Activated CD4-positive, CD25-positive, alpha-beta regulatory T cell treated with anti-CD3 and anti-CD28 coated beads, Interleukin-2, amount 50 U/mL, for 24 hours (primary cell): ENCODE measurements at regions not wholly inside any gene's neighbourhood (a gene's known extent, or its start where the extent isn't known, plus 50 kb on each side); places are given as distances from the start of the nearest gene placed in this dataset.
"Not testable (repeated sequence)": the region's sequence is repeated elsewhere in the genome, so short reads cannot be mapped to it uniquely, and the experiment has no call there.

Experiments
- ATAC-seq, 2 donors: fragments of 150-1000 bp; cut with Tn5 transposase; one replicate each; pipeline ENCODE4 v1.10.0; 2021; ENCODE audit warnings: mild to moderate bottlenecking in 1 of 2, moderate library complexity in 1 of 2

DNA sequence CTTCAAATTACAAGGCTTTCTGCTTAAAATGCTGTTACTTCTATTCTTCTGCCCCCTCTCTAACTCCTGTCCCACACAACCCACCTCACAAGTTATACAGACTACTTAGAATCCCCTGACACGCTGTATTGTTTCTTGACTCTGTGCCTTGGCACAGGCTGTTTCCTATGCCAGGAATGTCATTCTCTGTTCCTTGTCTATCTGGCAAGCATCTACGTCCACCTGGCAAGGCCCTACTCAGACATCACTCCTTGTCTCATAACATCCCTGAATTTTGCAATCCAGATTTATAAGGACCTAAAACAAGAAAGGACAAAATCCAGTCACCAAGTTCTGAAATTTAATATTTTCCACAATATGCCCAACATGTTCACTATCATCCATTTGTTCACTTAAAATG, 182.0 kb upstream of the CHRM3 start:
- ATAC-seq, result no peak

DNA sequence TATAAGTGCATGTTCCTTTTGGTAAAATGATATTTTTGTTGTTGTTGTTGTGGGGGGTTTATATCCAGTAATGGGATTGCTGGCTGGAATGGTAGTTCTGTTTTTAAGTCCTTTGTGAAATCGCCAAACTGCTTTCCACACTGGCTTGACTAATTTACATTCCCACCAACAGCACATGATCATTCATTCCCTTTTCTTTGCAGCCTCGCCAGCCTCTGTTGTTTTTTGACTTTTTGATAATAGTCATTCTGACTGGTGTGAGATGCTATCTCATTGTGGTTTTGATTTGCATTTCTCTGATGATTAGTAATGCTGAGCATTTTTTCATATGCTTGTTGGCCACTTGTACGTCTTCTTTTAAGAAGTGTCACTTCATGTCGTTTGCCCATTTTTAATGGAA, 188.5 kb upstream of the CHRM3 start:
- ATAC-seq, result no peak

DNA sequence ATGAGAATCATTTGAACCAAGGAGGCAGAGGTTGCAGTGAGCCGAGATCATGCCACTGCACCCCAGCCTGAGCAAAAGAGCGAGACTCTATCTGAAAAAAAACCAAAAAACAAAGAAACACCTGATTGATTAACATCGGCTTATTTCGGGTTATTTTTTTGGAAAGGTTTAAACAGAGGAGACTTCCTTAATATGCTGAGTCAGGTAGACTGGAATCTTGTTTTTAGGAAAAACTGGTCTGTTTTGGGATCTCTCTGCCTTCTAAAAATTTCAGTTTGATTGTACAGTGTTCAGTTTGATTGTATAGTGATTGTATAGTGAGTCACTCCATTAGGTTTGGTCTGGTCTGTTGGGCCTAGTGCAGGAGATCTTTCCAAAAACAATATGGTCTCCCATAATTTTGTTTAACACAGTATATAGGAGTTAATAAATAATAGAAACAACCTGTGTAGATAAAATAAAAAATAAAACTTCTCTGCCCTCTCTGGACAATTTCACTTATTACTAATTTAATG, 196.3 kb upstream of the CHRM3 start:
- no peak for ATAC-seq

DNA sequence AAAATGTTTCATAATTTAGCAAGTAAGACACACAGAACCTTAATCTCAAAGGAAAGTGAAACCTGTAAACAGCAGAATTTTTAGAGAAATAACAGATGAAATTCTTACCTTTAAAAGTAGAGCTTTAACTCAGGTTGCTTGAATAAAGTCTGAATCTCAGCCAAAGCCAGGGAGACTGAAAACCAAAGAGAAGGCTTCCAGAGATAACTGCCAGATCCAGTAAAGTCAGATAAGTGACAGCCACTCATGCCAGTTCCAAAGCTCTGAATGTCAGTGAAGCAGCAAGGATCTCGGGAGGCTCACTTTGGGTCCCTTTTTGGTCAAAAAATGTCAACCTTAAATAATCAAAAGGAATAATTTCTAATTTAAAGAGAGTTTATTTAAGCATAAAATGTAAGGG, 199.9 kb upstream of the CHRM3 start:
- no peak for ATAC-seq

DNA sequence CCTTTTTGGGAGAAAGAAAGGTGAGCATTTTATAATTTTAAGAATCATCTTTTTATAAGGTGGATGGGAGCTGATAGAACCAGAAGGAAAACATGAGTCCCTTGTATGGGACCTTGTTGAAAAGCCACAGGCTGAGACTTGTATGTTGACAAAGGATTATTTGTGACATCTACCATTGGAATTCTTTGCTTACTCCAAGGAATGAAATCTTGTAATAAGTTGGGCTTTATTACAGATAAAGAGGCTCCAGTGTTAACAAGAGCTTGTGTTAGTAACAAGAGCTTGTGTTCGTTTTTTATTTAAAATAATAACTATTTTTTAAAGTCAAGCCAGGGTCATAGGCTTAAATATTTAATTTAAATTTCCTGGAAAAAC, 201.1 kb upstream of the CHRM3 start:
- ATAC-seq, result no peak

DNA sequence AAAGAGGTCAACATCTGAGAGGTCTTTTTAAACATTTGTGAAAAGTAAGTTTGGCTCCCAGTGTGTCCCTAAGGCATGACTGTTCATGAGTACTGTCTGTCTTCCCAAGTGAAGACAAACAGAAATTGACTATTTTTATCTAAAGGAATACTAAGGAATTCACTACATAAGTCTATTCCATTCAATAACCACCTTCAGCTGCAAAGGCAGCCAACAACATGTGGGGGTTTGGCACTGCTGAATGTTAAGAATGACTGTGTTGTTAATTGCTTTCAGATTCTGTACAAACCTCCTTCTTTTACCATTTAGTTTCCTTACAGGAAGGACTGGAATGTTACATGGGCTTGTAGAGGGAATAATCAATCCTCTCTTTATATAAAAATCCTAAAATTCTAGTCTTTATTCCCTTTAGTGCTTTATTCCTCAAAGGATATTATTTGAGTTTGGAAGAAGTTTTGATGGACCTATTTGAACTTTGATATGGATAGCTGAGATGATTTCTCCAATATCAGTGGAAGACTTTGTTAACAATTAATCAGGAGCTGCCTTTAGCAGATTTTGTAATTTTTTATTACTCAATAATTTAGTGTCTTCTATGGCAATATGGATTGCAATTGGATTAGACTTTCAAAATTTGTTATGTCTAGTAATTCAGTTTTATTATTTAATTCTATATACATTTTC, 201.7 kb upstream of the CHRM3 start:
- ATAC-seq, result no peak

DNA sequence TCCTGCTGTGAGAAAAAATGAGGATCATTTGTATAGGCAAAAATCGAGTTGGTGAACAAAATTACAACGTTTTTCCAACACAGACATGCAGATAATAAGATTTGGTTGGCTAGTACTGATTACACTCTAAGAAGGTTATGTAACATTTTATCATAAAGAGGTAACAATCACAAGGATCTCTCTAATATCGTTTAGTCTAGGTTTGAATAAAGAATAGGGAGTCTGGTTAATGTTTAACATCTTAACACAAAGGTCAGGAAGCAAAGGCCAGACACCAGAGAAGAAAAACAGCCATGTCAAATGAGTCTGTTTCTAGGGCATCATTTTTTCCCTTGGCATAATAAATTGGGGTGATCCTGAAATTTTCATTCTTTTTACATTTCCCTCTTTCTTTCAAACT, 207.4 kb upstream of the CHRM3 start:
- ATAC-seq, result no peak

DNA sequence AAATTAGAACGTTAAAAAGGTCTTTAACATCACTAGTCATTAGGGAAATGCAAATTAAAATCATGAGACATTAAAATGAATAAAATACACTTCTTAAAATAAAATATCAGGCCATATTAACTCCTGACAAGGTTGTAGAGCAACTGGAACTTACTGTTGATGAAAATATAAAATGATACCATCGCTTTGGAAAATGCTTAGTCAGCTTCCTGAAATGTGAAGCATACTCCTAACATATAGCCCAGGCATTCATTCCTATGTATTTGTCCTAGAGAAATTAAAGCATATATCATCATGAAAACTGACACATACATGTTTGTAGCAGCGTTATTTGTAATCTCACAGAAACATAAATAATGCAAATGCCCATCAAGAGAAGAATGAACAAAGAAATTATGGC, 211.5 kb upstream of the CHRM3 start:
- no peak for ATAC-seq

DNA sequence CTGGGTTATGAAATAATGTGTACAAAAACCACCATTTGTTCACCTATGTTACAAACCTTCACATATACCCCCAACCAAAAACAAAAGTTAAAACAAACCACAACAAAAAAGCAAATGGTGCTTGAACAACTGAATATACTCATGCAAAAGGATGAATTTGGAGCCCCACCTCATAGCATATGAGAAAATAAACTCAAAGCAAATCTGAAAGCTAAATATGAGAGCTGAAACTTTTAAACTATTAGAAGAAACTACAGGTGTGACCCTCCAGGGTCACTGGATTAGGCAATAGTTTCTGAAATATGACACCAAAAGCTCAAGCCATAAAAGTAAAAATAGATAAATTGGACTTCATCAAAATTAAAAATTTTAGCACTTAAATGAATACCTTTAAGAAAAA, 215.5 kb upstream of the CHRM3 start:
- no peak for ATAC-seq

DNA sequence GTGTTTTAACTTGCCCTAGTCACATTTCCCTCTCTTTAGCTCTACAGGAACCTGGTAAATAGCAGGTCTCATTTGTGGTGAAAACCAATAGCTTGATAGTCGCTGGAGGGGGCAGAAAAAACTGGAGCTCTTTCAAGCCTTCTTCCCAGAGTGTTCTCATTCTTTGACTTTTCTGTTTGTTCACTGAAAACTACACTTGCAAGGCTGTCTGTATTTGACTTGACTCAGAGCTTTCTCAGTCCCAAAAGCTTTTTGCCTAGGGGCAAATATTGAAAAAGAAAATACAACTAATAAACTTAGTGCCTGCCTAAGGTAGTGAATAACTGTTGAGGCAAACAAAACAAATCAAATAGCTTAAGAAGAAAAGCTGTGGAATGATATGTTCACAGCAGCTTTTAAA, 217.1 kb upstream of the CHRM3 start:
- ATAC-seq, result no peak

DNA sequence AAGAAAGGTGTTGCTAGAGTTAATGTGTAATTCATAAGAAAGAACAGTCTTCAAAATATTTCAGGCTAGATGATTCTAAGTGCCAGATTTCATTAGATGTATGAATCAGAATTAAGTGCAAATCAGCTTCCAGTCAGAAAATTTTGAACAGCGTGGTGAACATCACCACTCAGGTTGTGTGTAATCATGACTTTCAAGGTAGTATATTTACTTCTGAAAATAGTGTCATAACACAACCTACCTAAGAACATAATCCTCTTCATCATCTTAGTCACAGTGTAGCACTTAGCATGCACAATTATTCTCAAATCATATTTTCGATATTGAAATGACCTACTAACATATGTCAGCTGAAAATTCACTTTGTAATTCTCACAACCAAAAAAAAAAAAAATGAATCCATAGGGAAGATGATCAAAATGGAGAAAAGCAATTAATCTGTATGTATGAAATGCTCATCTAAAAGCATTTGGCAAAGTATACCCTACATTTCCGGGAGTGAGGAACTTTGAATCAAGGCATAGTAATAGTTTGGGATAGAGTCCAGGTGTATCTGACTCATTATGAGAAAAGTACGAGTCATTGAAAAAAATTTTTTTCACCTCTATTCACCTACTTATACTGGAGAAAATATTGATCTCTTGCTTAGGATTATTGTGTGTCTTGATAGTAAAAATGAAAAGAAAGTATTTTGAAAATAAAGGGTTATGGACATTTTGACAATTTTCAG, 221.8 kb upstream of the CHRM3 start:
- no peak for ATAC-seq

DNA sequence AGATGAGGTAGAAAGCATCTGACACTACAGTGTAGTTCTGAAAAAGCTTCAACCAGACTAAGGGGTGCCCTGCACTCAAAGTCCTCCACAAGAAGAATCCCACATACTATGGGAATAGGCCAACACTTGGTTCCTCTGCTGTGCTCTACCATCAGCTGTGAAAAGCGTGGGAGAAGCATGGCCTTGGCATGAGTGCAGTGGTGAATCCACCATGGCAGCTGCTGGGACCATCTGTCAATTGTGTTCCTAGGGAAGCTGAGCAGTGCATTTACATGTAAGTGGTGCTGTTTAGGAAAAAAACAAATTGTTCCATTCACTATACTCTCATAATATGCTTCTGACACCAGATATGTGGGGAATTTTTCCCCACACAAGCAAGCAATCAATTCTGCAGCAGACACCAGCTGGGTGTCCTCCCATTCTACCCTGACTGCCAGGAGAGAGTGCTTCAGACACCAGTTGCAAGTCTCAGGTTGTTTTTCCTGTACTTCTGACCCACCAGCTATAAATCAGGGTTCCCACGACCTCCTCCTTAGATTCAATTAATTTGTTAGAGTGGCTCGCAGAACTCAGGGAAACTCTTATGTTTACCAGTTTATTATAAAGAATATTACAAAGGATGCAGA, 230.8 kb upstream of the CHRM3 start:
- no peak for ATAC-seq

DNA sequence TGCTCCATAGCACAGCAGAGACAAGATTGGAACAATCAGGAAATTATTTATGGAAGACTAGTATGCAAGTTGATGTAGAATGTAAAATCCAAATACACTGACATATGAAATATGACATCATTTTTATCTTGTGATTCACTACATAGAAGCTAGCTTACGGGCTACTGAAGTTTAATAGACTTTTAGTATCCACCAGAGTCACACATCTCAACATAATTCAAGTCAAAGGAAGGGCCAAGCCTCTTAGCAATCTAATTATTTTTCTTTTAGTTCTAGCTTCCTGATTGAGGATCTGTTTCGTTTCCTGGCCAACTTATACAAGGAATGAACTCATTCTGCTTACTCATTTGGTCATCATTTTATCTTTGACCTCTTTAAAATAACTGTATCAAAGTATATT, 234.4 kb upstream of the CHRM3 start:
- no peak for ATAC-seq

DNA sequence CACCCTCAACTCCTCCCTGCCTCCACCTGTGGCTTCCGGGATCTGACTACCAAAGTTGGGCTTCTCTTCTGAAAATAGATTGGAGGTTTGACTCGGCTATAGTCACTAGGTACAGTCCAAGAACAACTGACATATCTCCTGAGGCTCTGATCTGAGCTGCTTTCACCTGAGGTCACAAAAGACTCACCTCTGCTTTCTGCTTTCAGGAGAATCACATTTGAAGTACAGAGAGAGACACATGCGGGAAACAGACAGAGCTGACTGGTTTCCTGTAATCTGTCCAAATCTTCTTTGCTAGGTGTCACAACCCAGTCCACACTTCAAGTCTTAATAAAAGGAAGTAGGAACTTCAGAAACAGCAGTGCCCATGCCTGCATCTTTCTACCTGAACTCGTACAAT, 245.4 kb upstream of the CHRM3 start:
- no peak for ATAC-seq

DNA sequence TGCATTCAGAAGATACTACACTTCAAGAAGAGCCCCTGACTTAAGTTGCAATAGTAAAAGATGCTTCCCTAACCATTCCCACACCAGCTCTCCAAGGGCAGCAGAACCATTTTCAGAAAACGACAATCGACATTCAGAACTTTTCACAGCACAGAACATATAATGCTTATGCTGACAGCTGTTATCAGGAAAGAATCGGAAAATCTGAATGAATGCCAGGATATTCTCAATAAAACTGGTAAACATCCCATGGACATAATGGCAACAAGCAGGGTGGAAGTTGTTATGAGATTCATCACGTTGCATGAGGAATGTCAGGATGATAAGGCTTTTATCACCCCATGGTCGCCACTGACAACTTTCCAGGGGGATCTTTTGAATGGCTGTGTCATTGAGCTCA, 246.6 kb upstream of the CHRM3 start:
- ATAC-seq, result no peak

DNA sequence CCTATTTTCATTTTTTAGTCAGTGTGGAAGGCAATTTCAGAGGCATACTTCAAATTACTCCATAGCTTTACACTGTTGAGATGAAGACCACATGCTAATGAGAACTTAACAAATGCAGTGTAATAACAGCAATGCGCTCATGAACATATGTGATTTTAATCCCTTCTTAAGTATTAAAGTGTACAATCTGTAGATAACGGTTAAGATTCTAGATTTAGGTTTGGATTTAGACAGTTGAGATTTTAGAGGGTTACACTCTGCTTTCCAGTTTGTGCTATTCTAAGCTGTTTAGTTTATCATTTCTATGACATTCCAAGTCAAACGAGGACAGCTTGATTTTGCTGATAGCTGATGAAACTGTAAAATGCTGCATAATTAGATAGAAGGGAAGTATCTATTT, 257.8 kb upstream of the CHRM3 start:
- no peak for ATAC-seq

DNA sequence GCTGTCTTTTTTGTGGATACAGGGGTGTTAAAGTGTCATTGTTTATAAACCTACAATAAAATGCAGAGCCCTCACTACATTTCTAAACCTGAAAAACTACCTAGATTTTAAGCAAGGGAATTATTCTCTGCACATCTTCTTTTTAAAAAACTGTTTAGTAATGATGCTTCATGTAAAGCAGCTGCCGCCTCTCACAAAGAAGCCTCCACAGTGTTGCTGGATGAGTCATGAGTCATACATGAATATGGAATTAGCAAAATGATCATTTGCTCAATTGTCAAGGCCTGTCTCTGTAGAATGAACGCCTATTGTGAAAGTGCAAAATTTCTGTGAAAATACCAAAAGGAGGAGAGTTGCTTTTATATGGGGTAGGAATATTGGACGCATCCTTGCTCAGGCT, 259.5 kb upstream of the CHRM3 start:
- no peak for ATAC-seq

DNA sequence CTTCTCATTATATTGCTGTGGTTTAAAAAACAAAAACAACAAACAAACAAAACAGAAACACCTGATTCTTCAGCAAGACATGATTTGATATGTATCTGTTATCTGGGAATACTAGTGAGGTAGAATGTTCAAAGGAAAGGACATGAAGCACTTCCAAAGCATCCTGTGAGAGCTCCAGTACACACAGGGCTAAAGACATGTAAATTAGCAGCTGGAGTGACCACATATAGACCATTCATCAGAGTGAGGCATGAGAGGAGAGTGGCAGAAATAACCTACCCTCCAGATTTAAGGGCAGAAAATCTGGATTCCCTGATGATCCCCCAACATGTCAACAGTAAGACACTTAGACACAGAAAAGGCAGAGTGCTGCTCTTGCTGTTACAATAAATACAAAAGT, 260.5 kb upstream of the CHRM3 start:
- ATAC-seq, result no peak

DNA sequence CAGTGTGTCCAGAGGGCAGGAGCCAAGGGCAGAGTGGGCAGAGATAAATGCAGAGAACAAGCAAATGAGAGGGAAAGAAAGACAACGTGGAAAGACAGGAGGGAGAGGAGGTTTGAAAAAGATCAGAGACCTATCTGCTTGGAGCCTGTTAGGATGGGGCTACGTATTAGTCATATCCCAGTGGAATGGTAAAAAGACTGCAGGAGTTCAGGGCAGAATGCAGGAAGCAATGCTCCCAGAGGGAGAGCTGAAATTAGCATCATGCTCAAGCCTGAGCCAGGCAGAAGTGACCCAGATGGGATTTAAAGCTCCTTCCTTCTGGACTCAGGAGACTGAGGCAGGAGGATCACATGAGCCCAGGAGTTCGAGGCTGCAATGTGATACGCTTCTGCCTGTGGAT, 261.3 kb upstream of the CHRM3 start:
- ATAC-seq, result no peak

DNA sequence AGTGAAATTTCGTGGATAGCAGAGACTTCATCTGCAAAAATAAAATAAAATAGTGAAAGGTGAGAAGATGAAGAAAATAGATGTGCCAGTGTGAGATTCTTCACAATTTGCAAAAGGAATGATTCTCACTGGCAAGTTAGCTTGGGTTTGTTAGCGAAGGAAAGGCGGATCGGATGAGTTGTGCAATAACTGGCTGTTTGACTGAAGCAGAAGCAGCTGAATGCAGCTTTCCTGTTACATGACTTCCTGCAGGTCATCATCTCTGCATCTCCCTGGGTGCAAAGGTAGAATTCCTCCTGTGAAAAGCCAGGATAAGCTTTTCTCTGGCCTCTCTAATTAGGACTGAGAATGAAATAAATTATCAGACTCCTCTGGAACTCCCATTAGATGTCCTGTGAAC, 263.1 kb upstream of the CHRM3 start:
- no peak for ATAC-seq

DNA sequence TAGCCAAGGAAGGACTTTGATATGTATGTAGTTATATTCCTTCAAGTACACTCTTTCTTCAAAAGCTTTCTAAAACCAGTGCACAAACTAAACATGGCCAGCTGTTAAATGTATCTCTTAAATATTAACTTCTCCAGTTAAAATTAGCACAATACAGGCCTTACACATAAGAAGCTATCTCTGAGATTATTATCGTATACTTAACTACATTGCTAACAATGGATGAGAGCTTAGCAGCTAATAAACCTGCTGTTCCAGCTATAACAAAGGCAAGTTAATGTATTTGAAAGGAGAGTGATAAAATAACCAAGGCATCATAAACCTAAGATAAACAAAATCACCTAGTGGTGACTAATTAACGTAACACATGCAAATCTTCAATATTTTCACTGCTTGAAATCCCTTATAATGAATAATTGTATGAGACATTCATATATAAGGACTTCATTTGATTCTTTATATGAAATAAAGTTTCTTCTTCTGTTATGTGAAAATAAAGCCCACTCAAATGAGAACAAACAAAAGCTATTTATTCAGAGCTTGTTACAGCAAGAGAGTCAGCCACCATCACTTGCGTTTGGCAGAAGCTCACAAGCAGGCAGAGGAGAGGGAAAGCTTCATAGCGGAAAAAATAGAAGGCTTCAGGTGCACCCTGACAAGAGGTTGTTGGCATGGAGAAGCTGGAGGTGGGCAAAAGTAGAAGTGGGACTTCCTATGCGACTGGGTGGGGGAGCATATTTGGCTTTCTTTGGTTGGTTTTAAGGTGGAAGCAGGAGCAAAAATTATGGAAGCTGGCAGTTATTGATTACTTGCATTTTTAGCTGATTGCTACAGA, 274.1 kb upstream of the CHRM3 start:
- ATAC-seq, result no peak

DNA sequence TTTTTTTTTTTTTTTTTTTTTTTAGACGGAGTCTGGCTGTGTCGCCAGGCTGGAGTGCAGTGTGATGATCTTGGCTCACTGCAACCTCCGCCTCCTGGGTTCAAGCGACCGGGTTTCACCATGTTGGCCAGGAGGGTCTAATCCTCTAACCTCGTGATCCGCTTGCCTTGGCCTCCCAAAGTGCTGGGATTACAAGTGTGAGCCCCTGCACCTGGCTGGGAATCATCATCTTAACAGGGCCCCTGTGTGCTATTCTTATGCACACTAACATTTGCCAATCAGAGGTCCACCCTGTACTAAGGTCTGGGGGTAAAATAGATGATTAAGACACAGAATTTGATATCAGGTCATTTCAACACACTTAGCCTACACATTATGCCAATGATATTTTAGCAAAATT, 278.7 kb upstream of the CHRM3 start:
- no peak for ATAC-seq

DNA sequence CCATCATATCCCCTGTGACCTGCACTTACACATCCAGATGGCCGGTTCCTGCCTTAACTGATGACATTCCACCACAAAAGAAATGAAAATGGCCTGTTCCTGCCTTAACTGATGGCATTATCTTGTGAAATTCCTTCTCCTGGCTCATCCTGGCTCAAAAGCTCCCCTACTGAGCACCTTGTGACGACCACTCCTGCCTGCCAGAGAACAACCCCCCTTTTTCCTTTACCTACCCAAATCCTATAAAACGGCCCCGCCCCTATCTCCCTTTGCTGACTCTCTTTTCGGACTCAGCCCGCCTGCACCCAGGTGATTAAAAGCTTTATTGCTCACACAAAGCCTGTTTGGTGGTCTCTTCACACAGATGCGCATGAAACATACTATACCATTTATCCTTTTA, 279.7 kb upstream of the CHRM3 start:
- not testable (repeated sequence) for ATAC-seq
